ENCODE measurements at regions not wholly inside any gene's neighbourhood (a gene's known extent, or its start where the extent isn't known, plus 50 kb on each side); places are given as distances from the start of the nearest gene placed in this dataset.

DNA sequence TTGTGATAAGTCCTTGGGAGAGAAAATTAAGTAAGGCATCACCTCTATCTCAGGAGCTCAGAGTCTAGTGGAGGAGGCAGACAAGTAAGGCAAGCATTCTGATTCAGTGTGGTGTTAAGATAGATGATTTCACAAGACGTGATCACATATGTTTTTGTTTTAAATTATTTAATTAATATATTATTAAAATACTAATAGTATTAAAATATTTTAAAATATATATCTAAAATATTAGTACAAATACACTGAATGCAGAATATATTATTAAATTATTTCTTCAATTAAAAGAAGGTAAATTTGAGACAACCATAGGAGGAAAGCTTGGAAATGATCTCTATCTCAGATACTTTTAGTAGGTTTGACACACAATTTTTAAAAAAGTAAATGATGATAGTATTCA, 51.5 kb upstream of the ANO4 start:
- Histone ChIP-seq H3K4me1 (no peaks in the 10 kb centered on the region), H3K4me3 (ENCODE audit: low read depth, low read length) (no peak overlapping the region), H3K9me3 (no peaks in the 10 kb centered on the region), H3K36me3 (no peaks in the 10 kb centered on the region), H3K27me3 (no peaks in the 10 kb centered on the region)
- DNase-seq = no peak
- TF ChIP-seq, protein P1, sequence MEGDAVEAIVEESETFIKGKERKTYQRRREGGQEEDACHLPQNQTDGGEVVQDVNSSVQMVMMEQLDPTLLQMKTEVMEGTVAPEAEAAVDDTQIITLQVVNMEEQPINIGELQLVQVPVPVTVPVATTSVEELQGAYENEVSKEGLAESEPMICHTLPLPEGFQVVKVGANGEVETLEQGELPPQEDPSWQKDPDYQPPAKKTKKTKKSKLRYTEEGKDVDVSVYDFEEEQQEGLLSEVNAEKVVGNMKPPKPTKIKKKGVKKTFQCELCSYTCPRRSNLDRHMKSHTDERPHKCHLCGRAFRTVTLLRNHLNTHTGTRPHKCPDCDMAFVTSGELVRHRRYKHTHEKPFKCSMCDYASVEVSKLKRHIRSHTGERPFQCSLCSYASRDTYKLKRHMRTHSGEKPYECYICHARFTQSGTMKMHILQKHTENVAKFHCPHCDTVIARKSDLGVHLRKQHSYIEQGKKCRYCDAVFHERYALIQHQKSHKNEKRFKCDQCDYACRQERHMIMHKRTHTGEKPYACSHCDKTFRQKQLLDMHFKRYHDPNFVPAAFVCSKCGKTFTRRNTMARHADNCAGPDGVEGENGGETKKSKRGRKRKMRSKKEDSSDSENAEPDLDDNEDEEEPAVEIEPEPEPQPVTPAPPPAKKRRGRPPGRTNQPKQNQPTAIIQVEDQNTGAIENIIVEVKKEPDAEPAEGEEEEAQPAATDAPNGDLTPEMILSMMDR (IDR thresholded peaks at IDR 0.05; ENCODE audit: low read depth, low read length) = no peak

Data from BE2C (cell line).